Cardiac fibroblast (primary cell): ENCODE measurements at regions not wholly inside any gene's neighbourhood (a gene's known extent, or its start where the extent isn't known, plus 50 kb on each side); places are given as distances from the start of the nearest gene placed in this dataset.

Source experiments
- DNase-seq, 2 donors: peaks; one replicate each; pipeline versions ENCODE4 v3.0.0 to v3.0.0-alpha.2; 2010; ENCODE audit warnings: low read depth in 2 of 2
- H3K4me3 ChIP-seq, 2 donors: replicated peaks in 1 of 2; 1 replicate in 1 of 2; 2 replicates in 1 of 2; pipeline ENCODE4 v1.5.1; 2011; ENCODE audit warnings: low read depth in 2 of 2, low read length in 2 of 2, mild to moderate bottlenecking in 2 of 2, moderate library complexity in 1 of 2
- TF ChIP-seq, protein P1 (sequence below): IDR thresholded peaks from one replicate; pipeline ENCODE4 v1.5.1; 2011; ENCODE audit warnings: low read depth, mild to moderate bottlenecking, low read length, inconsistent platforms

DNA sequence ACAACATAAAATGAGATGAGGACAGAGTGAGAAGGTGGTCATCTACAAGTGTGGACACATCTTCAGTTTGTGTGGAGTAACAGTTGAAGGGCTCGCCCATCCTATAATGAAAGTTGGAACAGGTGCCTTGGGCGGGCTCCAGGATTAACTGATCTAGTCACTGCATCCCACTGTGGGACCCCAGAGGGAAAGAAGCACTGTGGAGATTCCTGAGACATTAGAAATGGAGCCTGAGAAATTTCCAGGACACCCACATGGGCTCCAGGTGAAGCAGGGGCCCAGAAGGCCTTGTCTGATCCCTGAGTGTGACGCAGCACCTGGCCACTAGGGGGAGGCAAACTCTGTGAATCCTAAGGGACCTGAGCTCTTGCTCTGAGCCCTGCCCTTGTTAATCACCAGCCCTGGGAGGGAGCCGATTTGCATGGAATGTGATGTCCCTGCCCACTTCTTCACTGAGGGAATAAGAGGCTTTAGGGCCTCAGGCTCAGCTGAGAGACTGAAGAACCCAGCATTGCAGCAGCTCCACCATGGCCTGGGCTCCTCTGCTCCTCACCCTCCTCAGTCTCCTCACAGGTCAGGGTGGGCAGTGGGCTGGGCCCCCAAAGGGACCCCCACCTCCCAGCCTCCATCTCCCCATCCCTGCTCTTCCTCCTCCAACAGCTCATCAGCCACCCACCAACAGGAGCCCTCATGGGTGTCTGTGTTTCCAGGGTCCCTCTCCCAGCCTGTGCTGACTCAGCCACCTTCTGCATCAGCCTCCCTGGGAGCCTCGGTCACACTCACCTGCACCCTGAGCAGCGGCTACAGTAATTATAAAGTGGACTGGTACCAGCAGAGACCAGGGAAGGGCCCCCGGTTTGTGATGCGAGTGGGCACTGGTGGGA, 98.4 kb downstream of the VPREB1 start:
- H3K4me3 ChIP-seq = no peak overlapping the region
- DNase-seq = peak; percentile 16 to 29
- TF ChIP-seq, protein P1, sequence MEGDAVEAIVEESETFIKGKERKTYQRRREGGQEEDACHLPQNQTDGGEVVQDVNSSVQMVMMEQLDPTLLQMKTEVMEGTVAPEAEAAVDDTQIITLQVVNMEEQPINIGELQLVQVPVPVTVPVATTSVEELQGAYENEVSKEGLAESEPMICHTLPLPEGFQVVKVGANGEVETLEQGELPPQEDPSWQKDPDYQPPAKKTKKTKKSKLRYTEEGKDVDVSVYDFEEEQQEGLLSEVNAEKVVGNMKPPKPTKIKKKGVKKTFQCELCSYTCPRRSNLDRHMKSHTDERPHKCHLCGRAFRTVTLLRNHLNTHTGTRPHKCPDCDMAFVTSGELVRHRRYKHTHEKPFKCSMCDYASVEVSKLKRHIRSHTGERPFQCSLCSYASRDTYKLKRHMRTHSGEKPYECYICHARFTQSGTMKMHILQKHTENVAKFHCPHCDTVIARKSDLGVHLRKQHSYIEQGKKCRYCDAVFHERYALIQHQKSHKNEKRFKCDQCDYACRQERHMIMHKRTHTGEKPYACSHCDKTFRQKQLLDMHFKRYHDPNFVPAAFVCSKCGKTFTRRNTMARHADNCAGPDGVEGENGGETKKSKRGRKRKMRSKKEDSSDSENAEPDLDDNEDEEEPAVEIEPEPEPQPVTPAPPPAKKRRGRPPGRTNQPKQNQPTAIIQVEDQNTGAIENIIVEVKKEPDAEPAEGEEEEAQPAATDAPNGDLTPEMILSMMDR = peak; percentile 89

DNA sequence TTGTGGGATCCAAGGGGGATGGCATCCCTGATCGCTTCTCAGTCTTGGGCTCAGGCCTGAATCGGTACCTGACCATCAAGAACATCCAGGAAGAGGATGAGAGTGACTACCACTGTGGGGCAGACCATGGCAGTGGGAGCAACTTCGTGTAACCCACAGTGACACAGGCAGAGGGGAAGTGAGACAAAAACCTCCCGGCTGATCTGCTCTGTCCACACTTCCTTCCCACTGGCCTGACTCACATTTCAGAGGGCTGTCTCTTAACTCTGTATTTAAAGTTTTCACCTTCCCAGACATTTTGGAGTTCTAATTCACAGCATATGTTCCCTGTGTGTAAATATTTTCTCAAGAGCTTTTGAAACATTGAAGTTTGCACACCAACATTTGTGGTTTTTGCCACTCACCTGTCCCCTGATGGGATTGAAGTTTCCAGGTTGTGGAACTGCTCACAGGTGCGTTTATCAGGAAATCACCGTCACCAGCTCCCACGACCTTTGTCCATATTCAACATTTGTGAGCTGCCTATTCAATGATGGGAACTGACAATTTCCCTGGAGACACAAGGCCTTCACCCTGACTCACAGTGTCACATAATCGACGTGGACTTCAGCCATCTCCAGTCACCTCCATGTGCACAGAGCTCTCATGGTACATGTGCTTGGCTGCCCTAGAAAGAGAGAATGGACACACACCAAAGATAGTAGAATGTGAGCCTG, 99.2 kb downstream of the VPREB1 start:
- DNase-seq = no peak
- H3K4me3 ChIP-seq = no peak overlapping the region
- TF ChIP-seq, protein P1 = no peak

DNA sequence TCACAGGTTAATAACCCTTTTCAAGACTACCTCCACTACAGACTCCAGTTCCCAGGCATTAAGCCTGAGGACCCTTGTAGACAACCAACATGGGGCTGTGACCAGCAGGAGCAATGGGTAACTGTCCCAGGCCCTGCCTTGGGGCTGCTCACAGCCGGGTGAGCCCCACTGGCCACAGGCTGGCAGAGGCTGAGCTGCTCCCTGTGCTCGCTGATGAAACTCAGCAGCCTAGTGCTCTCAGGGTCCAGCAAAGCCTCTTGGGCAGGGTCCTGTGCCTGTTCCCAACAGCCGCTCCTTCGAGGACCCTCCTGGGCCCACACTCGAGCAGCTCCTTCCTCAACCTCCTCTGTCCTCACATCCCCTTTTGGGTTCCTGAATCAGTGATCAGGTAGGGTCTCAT, 99.8 kb downstream of the VPREB1 start:
- DNase-seq = no peak

DNA sequence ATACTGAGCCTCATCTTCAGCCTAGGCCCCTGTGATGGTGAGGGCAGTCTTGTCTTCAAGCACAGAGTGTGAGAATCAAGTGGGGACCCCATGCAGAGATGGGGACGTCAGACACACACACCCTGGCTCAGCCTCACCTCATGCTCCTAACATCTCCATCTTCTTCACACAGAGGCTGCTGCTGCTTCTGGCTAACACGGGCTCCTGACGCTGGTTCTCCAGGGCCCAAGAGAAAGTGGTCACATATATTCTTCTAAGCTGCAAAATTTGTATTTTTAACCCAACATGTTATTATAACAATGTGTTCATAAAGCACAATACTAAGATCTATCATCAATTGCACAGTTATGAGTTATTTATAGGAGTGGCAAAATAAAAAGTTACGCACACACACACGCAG, 101.2 kb downstream of the VPREB1 start:
- TF ChIP-seq, protein P1 = no peak
- H3K4me3 ChIP-seq = no peak overlapping the region
- DNase-seq = no peak

More for the DNA sequence above, 99.8 kb downstream of the VPREB1 start:
- TF ChIP-seq, protein P1 = no peak
- no peak overlapping the region for H3K4me3 ChIP-seq

DNA sequence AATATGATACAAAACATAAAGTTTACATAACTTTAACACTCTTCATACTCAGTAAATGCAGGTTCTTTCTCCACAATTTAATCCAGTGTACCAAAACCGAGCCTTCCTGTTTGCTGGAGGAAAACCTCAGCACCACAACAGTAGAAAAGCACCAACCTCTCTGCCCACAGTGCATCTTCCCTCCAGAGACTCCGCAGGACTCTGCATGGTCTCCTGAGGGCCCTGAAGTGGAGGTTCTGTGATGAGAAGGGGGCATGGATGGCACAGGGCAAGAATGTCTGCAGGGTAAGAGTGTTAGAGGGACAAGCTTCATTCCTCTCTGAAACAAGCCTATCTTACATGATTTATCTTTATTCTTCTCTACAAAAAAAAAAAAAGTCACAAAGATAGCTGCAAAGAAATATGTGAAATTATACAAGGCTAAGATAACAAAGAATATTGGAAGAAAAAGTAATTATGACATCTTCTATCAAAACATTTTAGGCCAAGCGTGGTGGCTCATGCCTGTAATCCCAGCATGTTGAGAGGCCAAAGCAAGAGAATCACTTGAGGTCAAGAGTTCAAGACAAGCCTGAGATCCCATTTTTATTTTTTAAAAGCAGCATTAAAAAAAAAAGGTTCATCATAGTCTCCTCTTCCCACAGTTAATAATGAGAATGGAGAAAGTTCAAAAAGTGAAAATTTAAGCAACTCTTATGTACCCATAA, 102.0 kb downstream of the VPREB1 start:
- TF ChIP-seq, protein P1 = no peak
- no peak for DNase-seq
- H3K4me3 ChIP-seq = no peak overlapping the region

DNA sequence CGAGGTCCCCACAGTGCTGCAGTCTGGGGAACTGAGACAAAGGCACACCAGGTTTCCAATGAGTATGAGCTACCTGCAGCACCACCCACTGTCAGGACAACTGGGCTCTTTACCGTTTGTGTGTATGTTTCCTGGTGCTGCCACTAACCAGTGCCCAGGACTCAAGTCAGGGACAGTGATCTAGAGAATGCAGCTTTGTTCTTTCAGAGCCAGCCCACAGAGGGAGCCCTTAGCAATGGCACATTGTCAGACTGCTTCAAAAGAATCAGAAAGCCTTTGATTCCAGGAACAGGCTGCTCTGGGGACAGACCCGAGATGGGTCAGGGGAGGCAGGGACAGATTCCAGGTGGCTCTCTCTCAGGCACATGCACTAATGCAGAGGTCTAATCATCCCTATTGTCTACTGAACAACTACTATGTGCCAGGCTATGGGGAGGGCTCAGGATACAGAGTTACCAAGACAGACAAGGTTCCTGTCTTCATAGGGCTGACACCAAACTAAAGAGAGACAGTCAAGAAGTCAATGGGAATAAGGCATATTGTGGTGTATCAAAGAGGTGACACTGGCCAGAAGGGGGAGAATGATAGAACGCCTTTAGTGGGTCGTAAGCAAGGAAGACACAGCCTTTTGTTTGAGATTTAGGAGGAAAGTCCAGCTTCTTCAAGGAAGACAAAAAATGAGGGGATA, 103.7 kb downstream of the VPREB1 start:
- peak in 1 of 2 donors; percentile 5 for DNase-seq
- TF ChIP-seq, protein P1 = no peak

More for the DNA sequence above, 103.7 kb downstream of the VPREB1 start:
- H3K4me3 ChIP-seq = no peak overlapping the region
